Chondrocyte (in vitro differentiated cells): ENCODE measurements at regions not wholly inside any gene's neighbourhood (a gene's known extent, or its start where the extent isn't known, plus 50 kb on each side); places are given as distances from the start of the nearest gene placed in this dataset.

Experiments
- DNase-seq: peaks from one replicate; pipeline ENCODE4 v3.0.0; 2021; ENCODE audit warnings: mixed read lengths, low spot score
- H3K27ac Mint-ChIP-seq: one replicate; pipeline ENCODE4 v1.8.0; 2021; ENCODE audit warnings: mild to moderate bottlenecking, moderate library complexity, mixed read lengths; ENCODE audit not compliant: unreplicated experiment
- H3K27me3 Mint-ChIP-seq: 2 replicates; pipeline ENCODE4 v1.8.0; 2021; ENCODE audit warnings: low read depth, mixed read lengths
- H3K36me3 Mint-ChIP-seq: 2 replicates; pipeline ENCODE4 v1.8.0; 2021; ENCODE audit warnings: low read depth, mixed read lengths
- H3K4me1 Mint-ChIP-seq: 2 replicates; pipeline ENCODE4 v1.8.0; 2021; ENCODE audit warnings: low read depth, mild to moderate bottlenecking, mixed read lengths
- H3K4me3 Mint-ChIP-seq: one replicate; pipeline ENCODE4 v1.8.0; 2021; ENCODE audit warnings: mild to moderate bottlenecking, moderate library complexity, mixed read lengths; ENCODE audit not compliant: unreplicated experiment
- H3K9me3 Mint-ChIP-seq: 2 replicates; pipeline ENCODE4 v1.8.0; 2021; ENCODE audit warnings: low read depth, mixed read lengths
- TF ChIP-seq, protein P1 (sequence below): fragments of 200-600 bp; sonication (generic); IDR thresholded peaks from 2 replicates; pipeline ENCODE4 v1.5.0; 2021; ENCODE audit warnings: antibody characterized with exemption, mild to moderate bottlenecking, moderate library complexity

DNA sequence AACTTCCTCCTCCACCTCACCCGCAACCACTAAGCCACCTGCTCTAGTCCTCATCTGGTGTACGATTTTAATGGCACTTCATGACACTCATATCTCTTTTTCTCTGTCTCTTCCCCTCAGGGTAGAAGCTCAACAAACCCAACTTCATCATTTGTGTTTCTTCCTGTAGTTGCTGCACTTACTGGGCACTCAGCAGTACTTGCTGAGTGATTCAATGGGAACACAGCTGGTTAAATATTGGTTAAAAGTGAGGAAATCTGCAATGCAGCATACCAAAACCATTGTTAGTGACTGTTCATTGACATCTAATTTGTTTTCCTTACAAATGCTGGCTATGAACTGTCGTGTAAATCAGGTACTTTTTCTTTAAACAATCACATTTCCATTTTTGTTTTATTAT is 541.1 kb upstream of the PRMT6 start:
- TF ChIP-seq, protein P1, sequence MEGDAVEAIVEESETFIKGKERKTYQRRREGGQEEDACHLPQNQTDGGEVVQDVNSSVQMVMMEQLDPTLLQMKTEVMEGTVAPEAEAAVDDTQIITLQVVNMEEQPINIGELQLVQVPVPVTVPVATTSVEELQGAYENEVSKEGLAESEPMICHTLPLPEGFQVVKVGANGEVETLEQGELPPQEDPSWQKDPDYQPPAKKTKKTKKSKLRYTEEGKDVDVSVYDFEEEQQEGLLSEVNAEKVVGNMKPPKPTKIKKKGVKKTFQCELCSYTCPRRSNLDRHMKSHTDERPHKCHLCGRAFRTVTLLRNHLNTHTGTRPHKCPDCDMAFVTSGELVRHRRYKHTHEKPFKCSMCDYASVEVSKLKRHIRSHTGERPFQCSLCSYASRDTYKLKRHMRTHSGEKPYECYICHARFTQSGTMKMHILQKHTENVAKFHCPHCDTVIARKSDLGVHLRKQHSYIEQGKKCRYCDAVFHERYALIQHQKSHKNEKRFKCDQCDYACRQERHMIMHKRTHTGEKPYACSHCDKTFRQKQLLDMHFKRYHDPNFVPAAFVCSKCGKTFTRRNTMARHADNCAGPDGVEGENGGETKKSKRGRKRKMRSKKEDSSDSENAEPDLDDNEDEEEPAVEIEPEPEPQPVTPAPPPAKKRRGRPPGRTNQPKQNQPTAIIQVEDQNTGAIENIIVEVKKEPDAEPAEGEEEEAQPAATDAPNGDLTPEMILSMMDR: no peak

DNA sequence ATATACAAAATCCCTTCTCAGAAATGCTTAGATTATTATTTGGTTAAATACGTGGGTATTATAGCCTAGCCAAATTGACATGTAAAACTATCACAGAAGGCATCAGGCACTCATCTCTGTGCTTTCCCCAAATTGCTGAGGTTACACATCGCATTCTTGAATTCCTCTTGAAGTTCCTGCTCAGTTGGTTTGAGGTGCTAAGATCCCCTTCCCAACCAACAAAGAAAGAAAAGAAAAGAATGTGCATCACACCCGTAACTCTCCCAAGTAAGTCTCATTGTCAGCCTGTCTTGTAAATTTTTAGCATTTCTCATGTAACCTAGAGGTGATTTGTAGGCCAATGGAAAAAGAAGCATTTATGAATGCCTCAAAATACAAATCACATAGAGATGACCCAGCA is 539.2 kb upstream of the PRMT6 start:
- no peaks in the 10 kb centered on the region for H3K36me3 Mint-ChIP-seq
- no peaks in the 10 kb centered on the region for H3K4me1 Mint-ChIP-seq
- H3K27me3 Mint-ChIP-seq: no peaks in the 10 kb centered on the region
- no peak overlapping the region for H3K4me3 Mint-ChIP-seq
- H3K9me3 Mint-ChIP-seq: no peaks in the 10 kb centered on the region
- TF ChIP-seq, protein P1: no peak
- H3K27ac Mint-ChIP-seq: no peak overlapping the region
- no peak for DNase-seq

More for the DNA sequence above, 541.1 kb upstream of the PRMT6 start:
- Mint-ChIP-seq H3K4me1 (no peaks in the 10 kb centered on the region), H3K4me3 (no peak overlapping the region), H3K36me3 (no peaks in the 10 kb centered on the region), H3K9me3 (no peaks in the 10 kb centered on the region), H3K27me3 (no peaks in the 10 kb centered on the region), H3K27ac (no peak overlapping the region)
- no peak for DNase-seq

DNA sequence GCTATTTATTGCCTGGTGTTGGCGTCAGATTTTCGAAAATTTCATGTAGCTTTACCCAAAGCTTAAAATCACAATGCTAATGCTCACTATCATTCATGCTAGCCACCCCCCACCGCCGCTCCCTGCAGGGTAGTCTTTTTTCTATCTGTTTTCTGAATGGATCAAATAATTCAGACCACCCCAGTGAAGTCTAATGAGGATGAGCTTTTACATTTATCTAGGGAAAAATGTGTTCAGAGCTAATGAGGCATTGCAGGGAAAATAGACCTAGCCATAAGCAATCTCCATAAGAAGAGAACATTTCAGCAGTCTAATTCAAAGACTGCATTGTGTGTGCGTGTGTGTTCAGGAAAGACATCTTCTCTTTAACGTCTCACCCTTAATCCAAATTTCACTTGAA is 533.0 kb upstream of the PRMT6 start:
- Mint-ChIP-seq H3K9me3 (no peaks in the 10 kb centered on the region), H3K27me3 (no peaks in the 10 kb centered on the region), H3K4me1 (no peaks in the 10 kb centered on the region), H3K36me3 (no peaks in the 10 kb centered on the region), H3K27ac (no peak overlapping the region), H3K4me3 (no peak overlapping the region)
- no peak for DNase-seq
- TF ChIP-seq, protein P1: no peak

DNA sequence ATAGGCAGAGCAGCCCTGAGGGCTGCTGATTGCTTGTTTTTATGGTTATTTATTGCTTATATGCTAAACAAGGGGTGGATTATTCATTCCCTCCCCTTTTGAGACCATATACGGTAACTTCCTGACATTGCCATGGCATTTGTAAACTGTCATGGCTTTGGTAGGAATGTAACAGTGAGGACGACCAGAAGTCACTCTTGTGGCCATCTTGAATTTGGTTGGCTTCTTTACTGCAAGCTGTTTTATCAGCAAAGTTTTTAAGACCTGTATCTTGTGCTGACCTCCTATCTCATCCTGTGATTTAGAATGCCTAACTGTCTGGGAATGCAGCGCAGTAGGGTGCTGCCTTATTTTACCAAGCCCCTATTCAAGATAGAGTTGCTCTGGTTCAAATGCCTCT is 531.8 kb upstream of the PRMT6 start:
- Mint-ChIP-seq H3K36me3 (no peaks in the 10 kb centered on the region), H3K9me3 (no peaks in the 10 kb centered on the region), H3K4me1 (no peaks in the 10 kb centered on the region), H3K27ac (no peak overlapping the region), H3K27me3 (no peaks in the 10 kb centered on the region), H3K4me3 (no peak overlapping the region)
- DNase-seq: no peak
- TF ChIP-seq, protein P1: no peak

DNA sequence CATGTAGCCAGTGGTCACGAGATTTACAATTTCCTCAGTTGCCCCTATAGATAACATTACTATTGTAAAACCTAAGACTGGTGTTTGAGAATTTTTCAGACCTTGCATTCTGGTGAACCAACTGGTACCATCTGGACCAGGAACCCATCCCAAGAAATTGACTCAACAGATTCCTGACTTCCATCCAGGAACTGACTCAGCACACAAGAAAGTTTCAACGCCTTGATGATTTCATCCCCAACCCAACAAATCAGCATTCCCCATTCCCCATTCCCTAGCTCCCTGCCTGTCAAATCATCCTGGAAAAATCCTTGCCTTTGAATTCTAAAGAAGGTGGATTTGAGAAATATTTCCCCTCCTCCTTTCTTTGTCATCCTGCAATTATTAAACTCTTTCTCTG is 529.8 kb upstream of the PRMT6 start:
- peaks cover 12% of the 10 kb centered on the region for H3K9me3 Mint-ChIP-seq
- H3K4me1 Mint-ChIP-seq: no peaks in the 10 kb centered on the region
- H3K27me3 Mint-ChIP-seq: no peaks in the 10 kb centered on the region
- H3K4me3 Mint-ChIP-seq: no peak overlapping the region
- DNase-seq: no peak
- no peaks in the 10 kb centered on the region for H3K36me3 Mint-ChIP-seq
- TF ChIP-seq, protein P1: no peak
- H3K27ac Mint-ChIP-seq: no peak overlapping the region
